Adrenal gland (tissue), 9 donors: ENCODE measurements at regions not wholly inside any gene's neighbourhood (a gene's known extent, or its start where the extent isn't known, plus 50 kb on each side); places are given as distances from the start of the nearest gene placed in this dataset.

Experiments
- DNase-seq, 7 donors: peaks; one replicate each; pipeline ENCODE4 v3.0.0-alpha.2; 2019 to 2020
- H3K27ac ChIP-seq, 5 donors: fragments of 200-600 bp; sonication (generic) in 4 of 5; 1 replicate in 3 of 5; 2 replicates in 2 of 5; pipeline versions ENCODE4 v1.5.1 to v1.8.0; 2016 to 2020; ENCODE audit warnings: mild to moderate bottlenecking in 1 of 5
- H3K27me3 ChIP-seq: fragments of 200-600 bp; 2 replicates; pipeline ENCODE4 v1.8.0; 2021
- H3K36me3 ChIP-seq, 2 donors: fragments of 200-600 bp; replicated peaks in 1 of 2; 1 replicate in 1 of 2; 2 replicates in 1 of 2; pipeline versions ENCODE4 v1.5.1 to v1.8.0; 2018 to 2022
- H3K4me1 ChIP-seq, 2 donors: fragments of 200-600 bp; replicated peaks in 1 of 2; 1 replicate in 1 of 2; 2 replicates in 1 of 2; pipeline versions ENCODE4 v1.5.1 to v1.8.0; 2018 to 2021
- H3K4me3 ChIP-seq, 4 donors: fragments of 200-600 bp; sonication (generic) in 3 of 4; one replicate each; pipeline ENCODE4 v1.5.1; 2016 to 2018
- H3K9me3 ChIP-seq, 3 donors: fragments of 200-600 bp; sonication (generic) in 1 of 3; replicated peaks in 1 of 3; 1 replicate in 2 of 3; 2 replicates in 1 of 3; pipeline versions ENCODE4 v1.5.1 to v1.8.0; 2016 to 2021
- POLR2A ChIP-seq, 2 donors: fragments of 450-650 bp; IDR thresholded peaks; one replicate each; pipeline ENCODE4 v1.6.1; 2017; ENCODE audit warnings: antibody characterized with exemption in 2 of 2, mild to moderate bottlenecking in 2 of 2, moderate library complexity in 1 of 2
- WGBS, 4 donors: extraction: QIAGEN DNeasy Blood & Tissue Kit in 2 of 4; methylation state at CpG; one replicate each; pipeline versions ENCODE4 v1.1.5 to v1.1.7; 2013 to 2017; 5-methylcytosine and 5-hydroxymethylcytosine counted together
- intact Hi-C, 2 donors: fragments of 100-400 bp; cut with DNase I; formaldehyde crosslinking; loops; one replicate each; pipeline versions ENCODE4 v1.14.1 to v1.15.0; 2022 to 2023
- TF ChIP-seq, protein P1 (sequence below), 6 experiments: fragments of 450-650 bp in 4 of 6; fragments of 200-600 bp in 2 of 6; sonication (generic) in 1 of 6; IDR thresholded peaks; 1 replicate in 5 of 6; 2 replicates in 1 of 6; pipeline versions ENCODE4 v1.5.1 to v1.8.0; 2016 to 2021; ENCODE audit warnings: antibody characterized with exemption in 6 of 6, mild to moderate bottlenecking in 2 of 6, moderate library complexity in 1 of 6
- donor health status: healthy with polysubstance abuse.
- donor health status: Bipolar disorder and iron deficiency.
- donor health status: DM: yes; HTN: yes; CAD: no.
- donor health status: DM: no; HTN: no; CAD: no.
- donor health status: DM: no; HTN: no; CAD: no.

- no peaks in the 10 kb centered on the region for H3K27me3 ChIP-seq
- 65 to 90% (median 85%) methylated on average over 7 to 11 of the region's 11 CpGs for WGBS, 4 donors
- H3K27ac ChIP-seq: no peak overlapping the region
- no peak overlapping the region for H3K4me3 ChIP-seq
- H3K9me3 ChIP-seq: no peaks in the 10 kb centered on the region
- no peak for TF ChIP-seq POLR2A (IDR thresholded peaks at IDR 0.05)
- TF ChIP-seq, protein P1, sequence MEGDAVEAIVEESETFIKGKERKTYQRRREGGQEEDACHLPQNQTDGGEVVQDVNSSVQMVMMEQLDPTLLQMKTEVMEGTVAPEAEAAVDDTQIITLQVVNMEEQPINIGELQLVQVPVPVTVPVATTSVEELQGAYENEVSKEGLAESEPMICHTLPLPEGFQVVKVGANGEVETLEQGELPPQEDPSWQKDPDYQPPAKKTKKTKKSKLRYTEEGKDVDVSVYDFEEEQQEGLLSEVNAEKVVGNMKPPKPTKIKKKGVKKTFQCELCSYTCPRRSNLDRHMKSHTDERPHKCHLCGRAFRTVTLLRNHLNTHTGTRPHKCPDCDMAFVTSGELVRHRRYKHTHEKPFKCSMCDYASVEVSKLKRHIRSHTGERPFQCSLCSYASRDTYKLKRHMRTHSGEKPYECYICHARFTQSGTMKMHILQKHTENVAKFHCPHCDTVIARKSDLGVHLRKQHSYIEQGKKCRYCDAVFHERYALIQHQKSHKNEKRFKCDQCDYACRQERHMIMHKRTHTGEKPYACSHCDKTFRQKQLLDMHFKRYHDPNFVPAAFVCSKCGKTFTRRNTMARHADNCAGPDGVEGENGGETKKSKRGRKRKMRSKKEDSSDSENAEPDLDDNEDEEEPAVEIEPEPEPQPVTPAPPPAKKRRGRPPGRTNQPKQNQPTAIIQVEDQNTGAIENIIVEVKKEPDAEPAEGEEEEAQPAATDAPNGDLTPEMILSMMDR (IDR thresholded peaks at IDR 0.05): no peak
- DNase-seq: peak in 1 of 7 donors; percentile 18
- intact Hi-C loops: no loop called here
- no peaks in the 10 kb centered on the region for H3K36me3 ChIP-seq
- H3K4me1 ChIP-seq: no peaks in the 10 kb centered on the region
Measured at GRCh38 chr4:116599859-116600258, 485.5 kb downstream of the TRAM1L1 start.

DNA sequence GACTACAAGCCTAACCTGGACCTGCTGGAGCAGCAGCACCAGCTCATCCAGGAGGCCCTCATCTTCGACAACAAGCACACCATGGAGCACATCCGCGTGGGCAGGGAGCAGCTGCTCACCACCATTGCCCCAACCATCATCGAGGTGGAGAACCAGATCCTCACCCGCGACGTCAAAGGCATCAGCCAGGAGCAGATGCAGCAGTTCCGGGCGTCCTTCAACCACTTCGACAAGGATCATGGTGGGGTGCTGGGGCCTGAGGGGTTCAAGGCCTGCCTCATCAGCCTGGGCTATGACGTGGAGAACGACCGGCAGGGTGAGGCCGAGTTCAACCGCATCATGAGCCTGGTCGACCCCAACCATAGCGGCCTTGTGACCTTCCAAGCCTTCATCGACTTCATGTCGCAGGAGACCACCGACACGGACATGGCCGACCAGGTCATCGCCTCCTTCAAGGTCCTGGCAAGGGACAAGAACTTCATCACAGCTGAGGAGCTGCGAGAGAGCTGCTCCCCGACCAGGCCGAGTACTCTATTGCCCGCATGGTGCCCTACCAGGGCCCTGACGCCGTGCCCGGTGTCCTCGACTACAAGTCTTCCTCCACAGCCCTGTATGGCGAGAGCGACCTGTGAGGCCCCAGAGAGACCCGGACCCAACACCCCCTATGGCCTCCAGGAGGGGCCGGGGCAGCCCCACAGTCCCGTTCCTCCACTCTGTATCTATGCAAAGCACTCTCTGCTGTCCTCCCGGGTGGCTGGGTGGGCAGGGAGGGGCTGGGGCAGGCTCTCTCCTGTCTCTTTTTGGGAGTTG lies 486.2 kb downstream of the TRAM1L1 start:
- no peaks in the 10 kb centered on the region for H3K36me3 ChIP-seq
- WGBS, 4 donors: 94 to 97% (median 95%) methylated on average over 24 to 37 of the region's 37 CpGs
- no peaks in the 10 kb centered on the region for H3K4me1 ChIP-seq
- TF ChIP-seq, protein P1 (IDR thresholded peaks at IDR 0.05): no peak
- no peak for TF ChIP-seq POLR2A (IDR thresholded peaks at IDR 0.05)
- intact Hi-C loops: no loop called here
- DNase-seq: no peak
- H3K9me3 ChIP-seq: no peaks in the 10 kb centered on the region
- H3K27me3 ChIP-seq: no peaks in the 10 kb centered on the region
- H3K27ac ChIP-seq: no peak overlapping the region
- H3K4me3 ChIP-seq: no peak overlapping the region

- TF ChIP-seq, protein P1 (IDR thresholded peaks at IDR 0.05): no peak
- TF ChIP-seq POLR2A (IDR thresholded peaks at IDR 0.05): no peak
- no peaks in the 10 kb centered on the region for H3K36me3 ChIP-seq
- no peaks in the 10 kb centered on the region for H3K9me3 ChIP-seq
- H3K27ac ChIP-seq: no peak overlapping the region
- no peaks in the 10 kb centered on the region for H3K4me1 ChIP-seq
- no peak overlapping the region for H3K4me3 ChIP-seq
- peak in 1 of 7 donors; percentile 16 for DNase-seq
- WGBS, 4 donors: 89 to 95% (median 92%) methylated on average over 12 to 32 of the region's 32 CpGs
- intact Hi-C loops: no loop called here
- H3K27me3 ChIP-seq: no peaks in the 10 kb centered on the region
Measured at GRCh38 chr4:116598155-116598979, 487.0 kb downstream of the TRAM1L1 start.

- no peaks in the 10 kb centered on the region for H3K36me3 ChIP-seq
- DNase-seq: no peak
- no peak overlapping the region for H3K4me3 ChIP-seq
- intact Hi-C loops: no loop called here
- H3K4me1 ChIP-seq: no peaks in the 10 kb centered on the region
- no peaks in the 10 kb centered on the region for H3K9me3 ChIP-seq
- H3K27me3 ChIP-seq: no peaks in the 10 kb centered on the region
- no peak overlapping the region for H3K27ac ChIP-seq
- TF ChIP-seq POLR2A (IDR thresholded peaks at IDR 0.05): no peak
- TF ChIP-seq, protein P1 (IDR thresholded peaks at IDR 0.05): no peak
Measured at GRCh38 chr4:116590648-116591047, 494.7 kb downstream of the TRAM1L1 start.
